Mucosa of gallbladder (tissue), 1 donor: ENCODE measurements at regions not wholly inside any gene's neighbourhood (a gene's known extent, or its start where the extent isn't known, plus 50 kb on each side); places are given as distances from the start of the nearest gene placed in this dataset.

Source experiments
- DNase-seq: peaks from one replicate; pipeline ENCODE4 v3.0.0-alpha.2; 2020; ENCODE audit warnings: low spot score
- donor health status: DM: no; HTN: no; CAD: no.

- DNase-seq, result peak; percentile 43
Measured at GRCh38 chr12:105705765-105706164, 375.3 kb downstream of the C12orf75 start.

- DNase-seq, result no peak
Measured at GRCh38 chr12:105706321-105706972, 376.0 kb downstream of the C12orf75 start.

GRCh38 chr12:105706973-105707334, 376.5 kb downstream of the C12orf75 start:
- no peak for DNase-seq

DNA sequence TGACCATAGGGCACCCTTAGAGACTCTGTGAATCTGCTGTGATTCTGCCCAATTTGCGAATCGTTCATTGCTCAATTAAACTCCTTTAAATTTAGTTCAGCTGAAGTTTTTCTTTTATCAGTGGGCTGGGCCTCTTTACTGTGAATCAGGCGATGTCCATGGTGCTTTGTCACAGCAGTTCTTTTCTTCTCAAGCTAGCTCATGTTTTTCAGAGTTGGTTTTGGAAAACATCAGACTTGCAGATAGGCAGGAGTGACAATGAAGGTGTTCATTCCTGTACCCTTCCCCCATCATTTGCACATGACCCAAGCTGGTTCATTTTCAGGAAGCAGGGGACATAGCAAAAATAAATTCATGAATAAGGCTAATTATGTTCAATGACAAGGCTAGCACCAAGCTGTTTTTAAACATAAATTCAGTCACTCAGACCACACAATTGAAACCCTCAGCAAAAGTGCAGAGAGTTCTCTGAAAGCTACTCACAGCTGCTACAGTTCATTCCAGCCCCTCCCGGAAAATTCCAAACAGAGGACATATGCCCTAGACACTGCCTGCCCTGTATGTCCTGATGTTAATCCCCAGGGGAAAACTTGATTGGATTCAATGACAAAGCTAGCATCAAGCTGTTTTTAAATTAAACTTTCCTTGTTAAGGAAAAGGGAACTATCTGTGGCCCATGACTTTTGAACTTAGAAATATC, 383.3 kb downstream of the C12orf75 start:
- no peak for DNase-seq

GRCh38 chr12:105716621-105717020, 386.1 kb downstream of the C12orf75 start:
- no peak for DNase-seq

DNA sequence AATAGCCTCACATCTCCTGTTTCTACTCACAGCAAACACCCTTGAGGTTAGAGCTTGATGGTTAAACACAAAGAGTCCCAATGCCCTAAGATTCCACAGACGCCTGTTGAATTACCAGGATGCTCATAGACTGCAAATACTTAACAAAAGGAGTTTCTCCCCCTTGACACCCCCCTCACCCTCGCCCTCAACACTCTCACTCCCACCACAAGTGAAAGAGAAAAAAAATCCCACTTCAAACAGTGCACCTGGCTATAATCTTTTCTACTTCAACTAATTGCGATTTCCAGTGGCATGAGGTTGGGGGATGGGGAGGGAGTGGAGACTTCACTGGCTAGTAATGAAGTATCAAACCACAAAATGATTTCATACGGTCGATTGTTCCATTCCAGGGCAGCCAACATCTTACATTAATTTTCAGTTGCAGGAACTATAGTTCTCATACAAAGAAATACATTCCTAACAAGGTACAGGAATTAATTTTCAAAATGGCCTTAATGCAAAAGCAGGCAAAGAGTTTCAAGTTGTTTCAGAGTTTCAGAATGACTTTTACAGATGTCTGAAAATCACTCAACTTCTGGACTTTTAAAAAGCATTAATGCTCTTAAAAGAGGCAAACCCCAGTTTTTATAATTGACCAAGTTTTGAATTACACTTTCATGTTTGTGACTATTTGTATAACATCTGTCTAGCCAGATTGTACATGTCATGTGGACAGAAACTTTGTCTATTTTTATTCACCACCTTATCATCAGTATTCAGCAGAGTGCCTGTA, 390.7 kb downstream of the C12orf75 start:
- no peak for DNase-seq

GRCh38 chr12:105721891-105722290, 391.4 kb downstream of the C12orf75 start:
- no peak for DNase-seq

- no peak for DNase-seq
Measured at GRCh38 chr12:105723066-105723465, 392.6 kb downstream of the C12orf75 start.

DNA sequence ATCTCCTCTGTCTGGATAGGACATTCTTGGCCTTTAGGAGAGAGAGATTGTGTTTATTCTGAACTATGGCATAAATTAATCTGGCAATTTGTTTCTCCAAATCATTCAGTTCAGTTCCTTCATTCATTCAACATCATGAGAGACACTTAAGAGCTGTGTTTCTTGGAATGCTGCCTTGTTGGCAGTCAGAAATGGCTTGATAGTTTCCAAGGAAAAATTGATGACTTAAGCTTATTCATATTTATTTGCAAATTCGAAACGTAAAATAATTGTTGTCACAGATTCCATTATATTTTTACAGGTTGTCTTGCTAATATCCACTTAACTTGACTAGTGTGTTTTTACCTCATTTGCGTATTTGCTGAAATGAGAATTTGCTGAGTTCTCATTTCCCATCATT, 393.0 kb downstream of the C12orf75 start:
- DNase-seq, result no peak

GRCh38 chr12:105724641-105725040, 394.1 kb downstream of the C12orf75 start:
- DNase-seq, result no peak

GRCh38 chr12:105725054-105725453, 394.6 kb downstream of the C12orf75 start:
- no peak for DNase-seq

- DNase-seq, result no peak
Measured at GRCh38 chr12:105729181-105729771, 398.8 kb downstream of the C12orf75 start.

GRCh38 chr12:105729926-105730325, 399.4 kb downstream of the C12orf75 start:
- DNase-seq, result no peak

DNA sequence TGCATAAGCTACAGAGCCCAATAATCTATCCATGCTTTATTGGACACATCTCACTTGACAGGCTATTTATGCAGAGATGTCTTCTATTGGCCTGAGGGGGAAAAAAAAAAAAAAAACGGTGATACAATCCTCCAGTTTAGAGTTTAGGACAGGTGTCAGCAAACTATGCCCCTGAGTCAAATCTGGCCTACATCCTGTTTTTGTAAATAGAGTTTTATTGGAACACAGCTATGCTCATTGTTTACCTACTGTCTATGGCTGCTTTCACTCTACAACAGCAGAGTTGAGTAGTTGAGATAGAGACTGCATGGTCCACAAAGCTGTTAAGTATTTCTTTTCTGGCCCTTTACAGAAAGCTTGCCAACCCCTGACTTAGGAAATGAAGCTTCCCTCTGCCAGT, 403.1 kb downstream of the C12orf75 start:
- no peak for DNase-seq

GRCh38 chr12:105736498-105736897, 402.3 kb downstream of the NUAK1 start:
- no peak for DNase-seq

DNA sequence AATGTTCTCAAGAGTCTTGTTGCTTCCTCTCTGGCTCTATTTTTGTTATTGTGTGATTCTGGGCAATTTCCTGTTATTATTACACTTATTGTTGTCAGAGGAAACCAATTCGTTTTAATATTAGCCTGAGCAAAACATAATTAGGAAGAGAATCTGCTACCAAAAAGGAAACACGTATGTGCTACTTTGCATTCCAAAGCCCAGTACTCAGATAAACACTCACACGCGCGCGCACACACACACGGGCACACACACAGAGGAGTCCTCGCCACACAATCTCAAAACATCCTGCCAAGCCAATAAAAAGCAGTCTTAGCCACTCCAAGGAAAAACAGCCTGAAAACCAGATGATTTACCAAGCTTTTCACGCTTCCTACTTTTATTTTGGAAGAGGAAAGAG, 400.7 kb downstream of the NUAK1 start:
- peak; percentile 13 for DNase-seq

DNA sequence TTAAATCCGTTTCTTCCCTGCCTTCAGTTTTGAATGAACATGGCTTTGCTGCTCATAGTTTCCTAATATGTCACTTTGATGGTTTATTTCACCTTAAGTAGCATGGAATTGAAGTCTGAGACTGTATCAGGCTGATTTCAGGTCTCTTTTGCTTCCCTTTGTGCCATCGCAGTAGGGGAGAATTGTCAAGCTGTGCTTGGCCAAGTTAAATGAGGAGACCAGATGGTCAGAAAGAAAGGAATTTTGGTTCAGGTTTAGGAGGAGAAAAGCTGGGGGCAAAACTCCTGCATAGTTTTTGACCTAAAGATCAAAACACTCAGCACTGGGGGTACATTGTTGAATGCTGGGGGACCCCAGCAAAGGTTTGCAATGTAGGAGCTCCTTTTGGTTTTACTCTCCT, 398.4 kb downstream of the NUAK1 start:
- no peak for DNase-seq

DNA sequence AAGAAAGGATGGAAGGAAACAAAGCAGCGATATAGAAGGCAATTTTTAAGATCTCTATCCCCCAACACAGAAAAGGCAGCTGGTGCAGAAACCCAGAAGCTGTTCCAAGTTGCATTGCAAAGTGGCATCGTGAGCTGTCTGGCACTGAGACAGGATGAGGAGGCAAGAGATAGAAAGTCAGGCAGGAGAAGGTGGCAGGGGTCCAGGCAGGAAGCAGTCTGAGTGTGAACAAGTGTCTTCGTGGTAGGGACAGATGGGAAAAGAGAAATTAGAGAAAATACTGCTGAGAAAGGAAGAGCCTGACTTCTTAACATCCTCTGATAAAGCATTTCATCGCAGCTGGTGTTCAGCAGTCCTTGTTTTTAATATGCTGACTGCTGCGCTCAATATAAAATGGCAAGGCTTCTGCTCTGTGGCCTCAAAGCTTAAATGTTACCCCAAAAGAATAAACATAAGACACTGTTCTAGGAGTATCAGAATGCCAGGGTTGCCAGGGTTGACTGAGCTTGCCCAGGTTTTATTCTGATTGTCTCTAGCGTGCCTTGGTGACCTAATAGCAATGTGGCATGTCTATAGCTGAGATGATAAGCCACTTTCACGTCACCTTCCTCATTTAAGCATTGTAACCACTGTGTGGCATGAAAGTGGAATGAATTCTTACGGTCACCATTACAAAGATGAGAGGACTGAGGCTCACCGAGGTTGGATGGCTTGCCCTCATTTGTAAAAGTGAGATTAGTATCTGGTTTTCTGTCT, 397.6 kb downstream of the NUAK1 start:
- DNase-seq, result no peak

DNA sequence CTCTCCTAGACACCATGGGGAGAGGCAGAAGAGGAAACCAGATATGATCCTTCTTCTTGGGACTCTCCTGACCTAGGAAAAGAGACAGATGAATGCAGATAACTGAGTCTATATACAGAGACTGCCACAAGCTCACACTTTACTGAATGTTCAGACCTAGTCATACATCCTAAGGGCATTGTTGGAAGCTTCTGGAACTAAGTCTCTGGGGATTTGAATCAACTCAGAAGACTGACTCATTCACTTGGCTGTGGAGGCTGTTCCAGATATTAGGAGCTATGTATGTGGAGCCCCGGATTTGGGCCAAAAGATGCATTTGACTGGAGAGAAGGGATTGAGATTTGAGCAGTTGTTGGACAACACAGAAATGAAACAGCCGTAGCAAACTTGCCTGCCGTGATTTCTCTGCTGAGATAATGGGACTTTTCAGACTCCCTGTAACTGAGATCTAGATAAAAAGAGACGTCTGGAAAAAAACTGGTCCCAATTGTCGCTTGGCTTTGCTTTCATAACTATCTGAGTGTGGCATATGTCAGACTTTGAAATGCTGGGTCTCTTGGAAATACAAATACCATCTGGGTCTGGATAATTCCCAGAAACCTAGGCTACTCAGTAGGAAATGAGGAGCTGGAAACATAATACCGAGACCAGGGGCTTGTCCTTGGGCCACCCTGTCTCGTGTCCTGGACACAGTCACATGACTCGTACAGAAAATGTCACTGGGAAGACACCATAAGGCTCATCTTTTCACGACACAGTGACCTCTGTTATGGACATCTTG, 396.8 kb downstream of the NUAK1 start:
- no peak for DNase-seq

GRCh38 chr12:105742567-105742874, 396.2 kb downstream of the NUAK1 start:
- DNase-seq, result no peak

DNA sequence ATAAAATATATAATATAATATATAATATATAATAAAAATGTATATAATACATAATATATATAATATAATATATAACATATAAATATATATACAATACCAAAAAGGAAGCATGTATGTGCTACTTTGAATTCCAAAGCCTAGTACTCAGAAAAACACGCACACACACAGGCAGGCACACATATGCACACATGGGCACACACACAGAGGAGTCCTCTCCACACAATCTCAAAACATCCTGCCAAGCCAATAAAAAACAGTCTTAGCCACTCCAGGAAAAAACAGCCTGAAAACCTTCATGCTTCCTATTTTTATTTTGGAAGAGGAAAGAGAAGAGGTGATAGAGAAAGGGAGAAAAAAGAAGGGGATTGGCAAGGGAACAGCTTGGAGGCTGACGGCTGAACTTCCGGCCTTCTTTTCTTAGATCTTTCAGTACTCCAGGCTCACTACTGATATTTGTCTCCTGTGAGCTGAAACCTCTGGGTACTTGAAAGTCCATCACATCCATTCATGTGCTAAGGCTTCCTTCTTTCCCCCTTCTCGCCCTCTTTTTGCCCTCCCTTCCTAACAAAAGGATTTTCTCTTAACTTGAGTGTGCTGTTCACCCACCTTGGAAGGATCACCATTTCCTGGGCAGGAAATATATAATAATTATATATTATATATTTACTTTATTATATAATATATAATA, 394.2 kb downstream of the NUAK1 start:
- no peak for DNase-seq
